Dedifferentiated amniotic fluid mesenchymal stem cell (primary cell): ENCODE measurements at regions not wholly inside any gene's neighbourhood (a gene's known extent, or its start where the extent isn't known, plus 50 kb on each side); places are given as distances from the start of the nearest gene placed in this dataset.
"Not testable (repeated sequence)": the region's sequence is repeated elsewhere in the genome, so short reads cannot be mapped to it uniquely, and the experiment has no call there.

Experiments used
- DNase-seq: peaks from one replicate; pipeline ENCODE4 v3.0.0-alpha.2; 2016; ENCODE audit errors: extremely low spot score

DNA sequence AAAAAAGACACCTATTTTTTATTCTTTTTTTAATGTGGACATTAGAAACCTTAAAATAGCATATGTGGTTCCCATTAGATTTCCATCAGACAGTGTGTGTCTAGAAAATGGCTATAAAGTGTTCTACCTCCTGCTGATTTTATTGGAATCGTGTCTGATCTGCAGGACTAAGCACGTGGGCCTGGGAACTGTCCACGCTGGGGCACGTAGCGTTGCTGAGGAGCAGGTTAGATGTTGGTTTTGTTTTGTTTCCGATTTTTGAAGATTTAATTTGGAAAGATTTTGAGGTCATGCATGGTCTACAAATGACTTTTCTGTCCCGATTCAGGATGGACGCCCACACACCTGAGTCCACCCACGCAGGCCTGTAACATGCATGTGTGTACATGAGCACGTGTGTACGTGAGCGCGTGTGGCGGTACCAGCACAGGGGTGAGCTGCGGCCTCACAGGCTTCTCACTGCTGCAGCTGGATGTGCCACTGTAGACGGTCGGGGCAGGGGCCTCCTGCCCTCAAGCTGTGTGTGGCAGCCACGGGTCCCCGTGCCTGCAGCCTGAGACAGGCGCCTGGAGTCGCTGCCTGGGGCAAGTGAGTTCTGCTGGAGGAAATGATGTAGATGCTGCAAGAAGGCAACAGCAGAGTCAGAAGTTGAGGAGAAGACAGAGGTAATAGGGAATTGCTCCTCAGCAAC, 99.7 kb upstream of the CTDP1 start:
- DNase-seq = no peak

DNA sequence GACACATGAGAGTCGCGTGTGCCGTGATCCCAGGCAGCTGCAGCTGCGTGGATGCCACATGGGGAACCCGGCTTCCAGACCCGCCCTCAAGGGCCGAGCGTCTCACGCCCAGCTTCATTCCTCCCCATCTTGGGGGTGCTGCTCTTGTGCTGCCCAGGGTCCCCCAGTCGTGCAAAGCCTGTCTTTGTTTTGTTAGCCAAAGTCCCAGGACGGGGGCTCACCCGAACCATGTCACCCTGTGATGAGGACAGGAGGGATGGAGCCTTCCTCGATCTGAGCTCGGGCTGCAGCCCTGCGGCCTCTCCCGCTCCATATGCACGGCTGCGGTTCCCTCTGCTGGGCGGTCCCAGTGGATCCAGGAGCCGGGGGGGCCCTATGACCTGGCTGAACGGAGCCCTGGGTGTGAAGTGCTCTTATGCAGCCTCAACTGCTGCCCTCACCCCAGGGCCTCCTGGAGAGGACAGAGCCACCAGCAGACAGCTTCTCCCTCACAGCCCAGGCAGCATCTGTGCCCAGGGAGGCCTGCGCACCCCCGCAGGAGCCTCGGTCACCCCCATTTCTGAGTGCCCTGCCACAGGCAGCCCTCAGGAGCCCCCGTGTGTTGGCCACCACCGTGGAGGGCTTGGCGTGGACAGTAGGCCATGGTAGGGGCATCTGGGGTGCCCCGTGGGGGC, 99.0 kb upstream of the CTDP1 start:
- no peak for DNase-seq

DNA sequence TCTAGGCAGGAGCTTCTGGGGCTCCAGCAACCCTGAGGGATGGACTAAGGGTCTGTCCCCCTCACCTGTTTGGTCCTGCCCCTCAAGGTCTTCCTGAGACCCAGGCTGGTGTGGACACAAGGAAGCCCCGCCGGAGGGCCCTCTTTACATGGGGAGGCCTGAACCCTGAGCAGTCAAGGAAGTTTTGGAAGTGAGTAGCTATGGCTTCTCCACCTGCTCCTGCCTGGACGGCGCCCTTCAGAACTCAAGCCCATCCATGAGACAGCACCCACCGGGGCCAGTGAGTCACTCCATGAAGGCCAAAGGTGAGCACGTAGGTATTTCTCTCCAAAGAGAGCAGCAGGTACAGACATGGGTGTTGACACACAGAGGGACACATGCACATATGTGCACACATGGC, 98.2 kb upstream of the CTDP1 start:
- DNase-seq = no peak

- no peak for DNase-seq
Observed at GRCh38 chr18:79581911-79582310, 97.7 kb upstream of the CTDP1 start.

- no peak for DNase-seq
Observed at GRCh38 chr18:79582978-79583377, 96.6 kb upstream of the CTDP1 start.

DNA sequence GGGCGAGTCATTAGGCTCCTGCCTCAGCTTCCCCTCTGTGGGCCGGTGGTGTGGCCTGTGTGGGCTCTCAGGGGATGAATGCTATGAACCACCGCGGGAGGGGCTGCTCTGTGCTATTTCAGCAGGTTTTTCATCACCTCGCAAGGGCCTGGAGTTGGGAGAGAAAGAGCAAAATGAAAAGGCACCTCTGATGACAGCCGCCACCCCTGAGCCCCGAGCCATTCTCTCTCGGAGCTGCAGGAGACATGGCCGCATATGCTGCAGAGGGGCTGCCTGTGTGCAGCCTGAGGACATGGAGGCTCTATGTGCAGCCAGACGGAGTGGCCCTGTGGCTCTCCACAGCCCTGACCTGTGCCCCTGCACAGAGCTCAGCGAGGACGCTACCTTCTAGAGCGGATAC, 96.2 kb upstream of the CTDP1 start:
- no peak for DNase-seq

GRCh38 chr18:79583984-79584401, 95.6 kb upstream of the CTDP1 start:
- DNase-seq = no peak

DNA sequence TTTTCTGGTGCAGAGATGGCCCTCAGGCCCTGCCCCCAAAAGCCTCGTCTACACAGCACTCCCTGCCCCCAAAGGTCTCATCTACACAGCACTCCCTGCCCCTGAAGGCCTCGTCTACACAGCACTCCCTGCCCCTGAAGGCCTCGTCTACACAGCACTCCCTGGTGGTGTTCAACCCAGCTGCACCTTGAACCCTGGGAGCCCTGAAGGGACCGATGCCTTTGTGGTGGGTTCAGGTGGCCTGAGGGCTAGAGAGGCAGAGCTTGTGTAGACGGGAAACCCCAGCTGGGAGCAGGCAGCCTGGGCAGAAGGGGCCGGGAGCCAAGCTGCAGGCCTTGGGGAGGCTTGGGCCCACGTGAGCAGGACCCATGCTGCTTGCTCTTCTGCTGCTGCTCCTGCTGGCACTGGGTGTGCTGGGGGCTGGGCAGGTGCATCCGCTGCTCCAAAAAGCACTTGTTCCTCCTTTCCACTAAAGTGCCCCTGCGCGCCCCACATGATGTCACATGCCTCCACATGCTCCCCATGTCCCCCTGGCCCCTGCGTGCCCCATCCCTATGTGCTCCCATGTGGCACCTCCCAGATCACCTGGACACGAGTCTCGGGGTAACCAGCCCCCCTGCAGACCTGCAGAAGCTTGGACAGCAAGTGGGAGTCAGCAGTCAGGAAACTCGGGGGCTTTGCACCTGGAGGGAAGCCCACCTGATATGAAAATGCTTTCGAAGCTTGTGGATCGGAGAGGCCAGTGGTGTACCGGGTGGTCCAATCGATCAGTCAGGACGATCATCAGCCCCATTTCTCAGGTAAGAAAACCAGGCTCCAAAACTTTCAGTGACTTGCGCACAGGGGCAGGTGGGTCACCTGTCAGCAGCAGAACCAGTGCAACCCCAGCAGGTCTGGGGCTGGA, 94.9 kb upstream of the CTDP1 start:
- DNase-seq = no peak

DNA sequence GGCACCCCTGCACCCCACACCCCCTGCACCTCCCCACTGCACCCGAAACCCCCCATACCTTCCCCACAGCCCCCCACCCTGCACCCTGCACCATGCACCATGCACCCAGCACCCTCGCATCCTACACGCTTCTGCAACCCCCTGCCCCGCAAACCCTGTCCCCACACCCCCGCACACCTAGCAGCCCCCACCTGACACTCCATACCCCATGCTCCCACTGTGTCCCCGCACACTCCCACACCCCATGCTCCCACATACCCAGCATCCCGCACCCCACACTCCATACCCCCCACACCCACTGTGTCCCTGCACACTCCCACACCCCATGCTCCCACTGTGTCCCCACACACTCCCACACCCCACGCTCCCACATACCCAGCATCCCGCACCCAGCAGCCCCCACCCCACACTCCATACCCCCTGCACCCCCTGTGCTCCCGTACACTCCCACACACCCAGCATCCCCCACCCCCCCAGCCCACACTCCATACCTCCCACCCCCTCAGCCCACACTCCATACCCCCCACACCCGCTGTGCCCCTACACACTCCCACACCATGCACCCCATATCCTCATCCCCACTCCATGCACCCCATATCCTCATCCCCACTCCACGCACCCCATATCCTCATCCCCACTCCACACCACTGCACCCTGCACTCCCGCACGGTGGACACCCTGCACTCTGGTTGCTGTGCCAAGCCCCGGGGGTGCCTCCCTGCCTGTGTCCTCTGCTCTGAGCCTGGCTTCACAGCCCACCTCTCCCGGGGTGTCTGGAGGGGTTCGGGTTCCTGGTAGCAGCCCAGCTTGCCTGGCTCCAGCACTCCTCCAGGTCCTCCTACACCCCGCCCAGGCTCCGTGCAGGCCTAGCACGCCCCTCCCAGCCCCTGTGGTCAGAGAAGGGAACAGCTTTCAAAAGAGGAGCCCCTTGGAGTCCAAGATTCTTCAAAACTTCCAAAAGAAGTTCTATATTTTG, 93.9 kb upstream of the CTDP1 start:
- no peak for DNase-seq

GRCh38 chr18:79586436-79587225, 93.0 kb upstream of the CTDP1 start:
- no peak for DNase-seq

- DNase-seq = no peak
Observed at GRCh38 chr18:79587226-79587741, 92.3 kb upstream of the CTDP1 start.

- DNase-seq = no peak
Observed at GRCh38 chr18:79587779-79588635, 91.6 kb upstream of the CTDP1 start.

- peak; percentile 67 for DNase-seq
Observed at GRCh38 chr18:79588636-79589481, 90.7 kb upstream of the CTDP1 start.

GRCh38 chr18:79589601-79590091, 90.0 kb upstream of the CTDP1 start:
- no peak for DNase-seq

- no peak for DNase-seq
Observed at GRCh38 chr18:79590191-79591031, 89.2 kb upstream of the CTDP1 start.

GRCh38 chr18:79591032-79591308, 88.6 kb upstream of the CTDP1 start:
- DNase-seq = no peak

DNA sequence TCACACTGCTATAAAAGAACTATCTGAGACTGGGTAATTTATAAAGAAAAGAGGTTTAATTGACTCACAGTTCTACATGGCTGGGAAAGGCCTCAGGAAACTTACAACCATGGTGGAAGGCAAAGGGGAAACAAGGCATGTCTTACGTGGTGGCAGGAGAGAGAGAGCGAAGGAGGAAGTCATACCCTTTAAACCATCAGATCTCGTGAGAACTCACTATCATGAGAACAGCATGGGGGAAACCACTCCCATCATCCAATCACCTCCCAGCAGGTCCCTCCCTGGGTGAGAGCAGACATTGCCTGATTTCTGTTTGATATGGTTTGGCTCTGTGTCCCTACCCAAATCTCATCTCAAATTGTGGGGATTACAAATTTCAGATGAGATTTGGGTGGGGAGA, 86.9 kb upstream of the CTDP1 start:
- not testable (repeated sequence) for DNase-seq
